GM18519 (cell line): ENCODE measurements at regions not wholly inside any gene's neighbourhood (a gene's known extent, or its start where the extent isn't known, plus 50 kb on each side); places are given as distances from the start of the nearest gene placed in this dataset.

Experiments
- ATAC-seq: cut with Tn5 transposase; IDR thresholded peaks from one replicate; pipeline ENCODE4 v1.9.1; 2021; ENCODE audit warnings: mild to moderate bottlenecking, moderate library complexity; ENCODE audit not compliant: unreplicated experiment, low FRiP score

GRCh38 chr12:91870872-91871707 is 274.6 kb downstream of the BTG1 start:
- ATAC-seq: no peak

GRCh38 chr12:91868054-91868453 is 277.6 kb downstream of the BTG1 start:
- ATAC-seq: no peak

- ATAC-seq: no peak
Measured at GRCh38 chr12:91866566-91866965, 279.1 kb downstream of the BTG1 start.

DNA sequence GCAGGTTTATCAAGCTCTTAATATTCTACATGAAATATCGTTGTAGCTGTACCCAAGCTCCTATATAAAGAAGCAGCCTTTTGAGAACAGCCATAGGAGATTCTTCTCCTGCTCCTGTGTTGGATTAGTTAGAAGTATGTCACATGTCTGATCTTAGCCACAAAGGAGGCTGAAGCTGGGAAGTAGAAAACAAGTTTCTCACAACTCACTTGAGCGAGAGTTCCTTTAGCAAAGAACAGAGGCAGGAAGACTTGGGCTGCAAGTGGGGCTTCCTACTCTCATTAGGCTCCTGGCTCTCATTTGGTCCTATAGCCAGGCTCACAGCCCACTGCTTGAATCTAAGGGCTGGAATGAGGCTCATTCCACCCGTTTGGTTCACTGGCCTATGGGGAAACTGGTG is 281.9 kb downstream of the BTG1 start:
- ATAC-seq: no peak

GRCh38 chr12:91861554-91861953 is 284.1 kb downstream of the BTG1 start:
- ATAC-seq: no peak

- ATAC-seq: no peak
Measured at GRCh38 chr12:91859347-91859746, 286.3 kb downstream of the BTG1 start.

- no peak for ATAC-seq
Measured at GRCh38 chr12:91857813-91858542, 287.7 kb downstream of the BTG1 start.

DNA sequence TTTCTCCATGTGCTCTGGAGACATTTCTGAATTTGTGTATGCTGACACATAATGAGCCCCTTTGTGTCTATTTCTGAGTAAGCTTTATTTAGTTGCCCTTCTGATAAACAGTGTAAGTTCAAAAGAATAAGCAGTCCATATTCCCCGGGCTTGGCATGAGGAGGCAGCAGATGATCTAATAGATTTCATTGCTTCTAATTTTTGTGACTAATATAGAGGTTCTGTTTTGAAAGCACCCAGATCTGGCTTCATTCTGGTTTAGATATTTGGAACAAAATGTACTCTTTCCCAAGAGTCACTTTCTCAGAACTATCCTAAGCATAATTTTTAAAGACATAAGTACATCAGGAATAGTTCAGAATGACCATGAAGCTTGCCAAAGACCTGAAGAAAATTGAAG is 290.9 kb downstream of the BTG1 start:
- no peak for ATAC-seq

- ATAC-seq: no peak
Measured at GRCh38 chr12:91853350-91854127, 292.1 kb downstream of the BTG1 start.

GRCh38 chr12:91852634-91853033 is 293.0 kb downstream of the BTG1 start:
- ATAC-seq: no peak

DNA sequence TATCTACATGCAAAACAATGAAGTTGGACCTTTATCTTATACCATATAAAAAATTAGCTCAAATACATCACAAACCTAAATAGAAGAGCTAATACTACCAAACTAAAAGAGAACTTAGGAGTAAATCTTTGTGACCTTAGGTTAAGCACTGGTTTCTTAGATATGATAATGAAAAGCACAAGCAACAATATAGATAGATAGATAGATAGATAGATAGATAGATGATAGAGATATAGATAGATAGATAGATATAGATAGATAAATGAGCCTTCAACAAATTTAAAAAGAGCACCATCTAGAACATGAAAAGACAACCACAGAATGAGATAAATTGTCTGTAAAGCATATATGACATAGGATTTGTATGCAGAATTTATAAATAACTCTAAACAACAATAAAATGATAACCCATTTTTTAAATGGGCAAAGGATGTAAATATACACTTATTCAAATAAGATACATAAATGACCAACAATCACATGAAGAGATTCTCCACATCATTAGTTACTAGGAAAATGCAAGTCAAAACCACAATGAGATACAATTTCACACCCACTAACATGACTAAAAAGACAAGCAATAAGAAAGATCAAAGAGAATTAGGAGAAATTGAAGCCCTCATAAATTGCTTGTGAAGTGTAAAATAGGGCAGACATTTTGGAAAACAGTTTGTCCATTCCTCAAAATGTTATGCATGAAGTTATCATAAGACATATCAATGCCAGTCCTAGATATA is 293.7 kb downstream of the BTG1 start:
- ATAC-seq: no peak

- ATAC-seq: no peak
Measured at GRCh38 chr12:91846466-91847055, 299.1 kb downstream of the BTG1 start.

- no peak for ATAC-seq
Measured at GRCh38 chr12:91845365-91845764, 300.3 kb downstream of the BTG1 start.

DNA sequence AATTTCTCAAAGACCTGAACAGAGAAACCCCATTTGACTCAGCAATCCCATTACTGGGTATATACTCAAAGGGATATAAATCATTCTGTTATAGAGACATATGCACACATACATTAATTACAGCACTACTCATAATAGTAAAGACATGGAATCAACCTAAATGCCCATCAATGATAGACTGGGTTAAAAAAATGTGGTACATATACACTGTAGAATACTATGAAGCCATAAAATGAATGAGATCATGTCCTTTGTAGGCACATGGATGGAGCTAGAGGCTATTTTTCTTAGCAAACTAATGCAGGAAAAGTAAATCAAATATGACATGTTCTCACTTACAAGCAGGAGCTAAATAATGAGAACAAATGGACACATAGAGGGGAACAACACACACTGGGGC is 303.8 kb downstream of the BTG1 start:
- ATAC-seq: no peak

- ATAC-seq: no peak
Measured at GRCh38 chr12:91836696-91837095, 308.9 kb downstream of the BTG1 start.

- ATAC-seq: no peak
Measured at GRCh38 chr12:91836264-91836663, 309.4 kb downstream of the BTG1 start.

DNA sequence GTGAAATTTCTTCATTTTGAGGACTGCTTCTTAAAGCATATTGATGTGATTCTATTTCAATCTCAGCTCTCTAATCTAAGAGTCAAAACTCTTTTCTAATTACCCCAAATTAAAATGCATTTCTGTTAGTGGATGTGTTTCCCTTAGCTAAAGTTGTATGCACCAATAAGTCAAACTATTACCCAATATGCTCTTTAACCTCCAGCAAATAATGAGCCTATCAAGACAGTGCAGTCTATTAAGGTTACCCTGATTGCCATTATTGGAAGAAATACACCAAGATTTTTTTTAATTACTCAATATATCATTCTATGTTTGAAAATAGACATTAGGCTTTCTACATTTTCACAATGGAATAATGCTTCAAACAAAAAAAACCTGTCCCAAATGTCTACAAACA is 310.0 kb downstream of the BTG1 start:
- ATAC-seq: no peak

DNA sequence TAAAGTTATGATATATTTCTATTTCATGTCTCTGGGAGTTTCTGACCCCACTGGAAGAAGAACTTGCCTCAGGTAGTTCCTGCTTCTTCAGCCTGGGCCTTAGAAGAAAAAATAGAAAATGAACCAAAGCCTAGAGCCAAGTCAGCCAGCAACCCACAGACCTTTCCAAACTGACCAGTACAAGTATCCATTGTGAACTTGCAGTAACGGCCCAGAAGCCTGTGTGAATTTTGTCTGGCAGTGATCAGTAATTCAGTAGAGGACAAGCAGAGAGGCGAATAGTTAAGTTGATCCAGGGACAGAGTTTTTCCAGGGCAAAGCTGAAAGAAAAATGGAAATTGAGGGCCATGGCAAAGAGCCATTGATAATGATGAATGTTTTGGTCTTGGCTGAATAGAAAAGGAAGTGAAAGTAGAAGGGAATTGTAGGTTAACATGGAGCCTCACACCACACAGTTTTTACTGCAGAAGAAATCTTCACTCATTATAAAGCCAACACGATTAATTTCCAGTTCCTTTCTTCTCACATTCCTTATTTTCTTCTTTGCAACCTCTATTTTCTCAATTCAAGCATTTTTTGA is 311.8 kb downstream of the BTG1 start:
- ATAC-seq: no peak

- ATAC-seq: no peak
Measured at GRCh38 chr12:91825999-91826398, 319.6 kb downstream of the BTG1 start.

GRCh38 chr12:91824991-91825390 is 320.7 kb downstream of the BTG1 start:
- no peak for ATAC-seq
